GM12878 (cell line): ENCODE measurements at regions not wholly inside any gene's neighbourhood (a gene's known extent, or its start where the extent isn't known, plus 50 kb on each side); places are given as distances from the start of the nearest gene placed in this dataset.

Source experiments
- ATAC-seq: fragments of 200-7000 bp; cut with Tn5 transposase; 3 replicates; pipeline ENCODE4 v1.9.1; 2020; ENCODE audit warnings: mild to moderate bottlenecking, moderate library complexity
- BruUV-seq: library from RNA; stranded (reverse); fragments of 400-500 nt; replicated peaks from 2 replicates; lab custom pipeline; 2021; lab: Mats Ljungman, UMichigan
- CTCF ChIA-PET: fragments of 300-600 bp; sonication (Branson Sonifier 250); formaldehyde crosslinking; extraction: SDS; loops from one replicate; lab custom pipeline; 2021; ENCODE audit warnings: inconsistent platforms; lab: Yijun Ruan, JAX
- POLR2A ChIA-PET: fragments of 350-600 bp; formaldehyde crosslinking; extraction: SDS; loops from one replicate; lab custom pipeline; 2021; ENCODE audit warnings: inconsistent platforms; lab: Charles Lee
- RAD21 ChIA-PET: fragments of 300-600 bp; sonication (Branson Sonifier 250); formaldehyde crosslinking; loops from one replicate; lab custom pipeline; 2023; ENCODE audit warnings: antibody characterized with exemption; ENCODE audit not compliant: unreplicated experiment; lab: Charles Lee
- SMC1A ChIA-PET: fragments of 300-600 bp; sonication (Branson Sonifier 250); formaldehyde crosslinking; loops from one replicate; lab custom pipeline; 2023; ENCODE audit not compliant: unreplicated experiment, uncharacterized antibody; lab: Charles Lee
- DNase-seq: peaks from one replicate; pipeline ENCODE4 v3.0.0-alpha.2; 2011; ENCODE audit warnings: low read depth, low spot score
- FAIRE-seq: peaks from 3 replicates; lab custom pipeline; 2011; peaks lifted over from hg19 to GRCh38; lab: Jason Lieb, UNC
- H2AFZ ChIP-seq: 2 replicates; pipeline ENCODE4 v1.6.0; 2011; ENCODE audit warnings: low read depth, low read length, control low read depth; ENCODE audit not compliant: control insufficient read depth
- H3K27ac ChIP-seq: 2 replicates; pipeline ENCODE4 v1.5.1; 2011; ENCODE audit warnings: control low read depth; ENCODE audit not compliant: control insufficient read depth, insufficient read depth
- H3K27me3 ChIP-seq, 2 experiments: replicated peaks in 1 of 2; 2 replicates each; pipeline versions ENCODE4 v1.6.0 to v1.6.1; 2011; ENCODE audit warnings: low read length in 1 of 2; ENCODE audit not compliant: control insufficient read depth in 2 of 2, insufficient read depth in 2 of 2
- H3K36me3 ChIP-seq, 2 experiments: 2 replicates each; pipeline ENCODE4 v1.5.1; 2011; ENCODE audit warnings: low read length in 1 of 2; ENCODE audit not compliant: control insufficient read depth in 2 of 2, insufficient read depth in 2 of 2
- H3K4me1 ChIP-seq: 2 replicates; pipeline ENCODE4 v1.6.1; 2011; ENCODE audit warnings: mild to moderate bottlenecking, low read length, moderate library complexity, mixed read lengths; ENCODE audit not compliant: control insufficient read depth, insufficient read depth
- H3K4me2 ChIP-seq: 2 replicates; pipeline ENCODE4 v1.6.0; 2011; ENCODE audit warnings: control low read depth; ENCODE audit not compliant: control insufficient read depth, insufficient read depth
- H3K4me3 ChIP-seq: fragments of 200-600 bp; sonication (generic); 2 replicates; pipeline ENCODE4 v1.5.1; 2016
- H3K79me2 ChIP-seq: 2 replicates; pipeline ENCODE4 v1.6.0; 2011; ENCODE audit warnings: low read length; ENCODE audit not compliant: control insufficient read depth, insufficient read depth
- H3K9ac ChIP-seq: 2 replicates; pipeline ENCODE4 v1.8.0; 2011; ENCODE audit warnings: low read length, control low read depth, mixed read lengths; ENCODE audit not compliant: control insufficient read depth, insufficient read depth
- H3K9me3 ChIP-seq: replicated peaks from 3 replicates; pipeline ENCODE4 v1.5.1; 2011; ENCODE audit warnings: mild to moderate bottlenecking, low read length; ENCODE audit not compliant: control insufficient read depth, insufficient read depth
- H4K20me1 ChIP-seq: 2 replicates; pipeline ENCODE4 v1.6.0; 2011; ENCODE audit not compliant: control insufficient read depth, insufficient read depth
- ATF3 ChIP-seq: IDR thresholded peaks from 2 replicates; pipeline ENCODE4 v1.6.1; 2011; ENCODE audit warnings: low read depth, mild to moderate bottlenecking, low read length, moderate library complexity, borderline replicate concordance; ENCODE audit errors: extremely low read depth
- ATF7 ChIP-seq: fragments of 450-650 bp; IDR thresholded peaks from 2 replicates; pipeline ENCODE4 v1.6.1; 2016; ENCODE audit warnings: low read depth, mild to moderate bottlenecking
- BCL3 ChIP-seq: IDR thresholded peaks from 2 replicates; pipeline ENCODE4 v1.6.1; 2011; ENCODE audit warnings: borderline replicate concordance, low read depth, mild to moderate bottlenecking, moderate library complexity, low read length; ENCODE audit not compliant: insufficient read depth, poor library complexity, severe bottlenecking
- CHD4 ChIP-seq: fragments of 200-600 bp; sonication (generic); IDR thresholded peaks from 2 replicates; pipeline ENCODE4 v1.6.1; 2016; ENCODE audit warnings: mild to moderate bottlenecking
- E2F4 ChIP-seq: IDR thresholded peaks from 2 replicates; pipeline ENCODE4 v1.6.1; 2012; ENCODE audit warnings: low read depth, low read length, improper control_type of control experiment
- EP300 ChIP-seq, 2 experiments: fragments of 150-350 bp in 1 of 2; IDR thresholded peaks; 2 replicates each; pipeline ENCODE4 v1.6.1; 2011 to 2012; ENCODE audit warnings: low read depth in 2 of 2, low read length in 2 of 2, borderline replicate concordance in 1 of 2, improper control_type of control experiment in 1 of 2, inconsistent platforms in 1 of 2; ENCODE audit not compliant: control insufficient read depth in 1 of 2
- MTA3 ChIP-seq: IDR thresholded peaks from 2 replicates; pipeline ENCODE4 v1.6.1; 2012; ENCODE audit warnings: low read length, inconsistent platforms, borderline replicate concordance
- NKRF ChIP-seq: fragments of 450-650 bp; conservative IDR thresholded peaks from 2 replicates; pipeline ENCODE4 v1.6.1; 2017; ENCODE audit warnings: mild to moderate bottlenecking, moderate library complexity
- PKNOX1 ChIP-seq: fragments of 450-650 bp; IDR thresholded peaks from 2 replicates; pipeline ENCODE4 v1.6.1; 2016; ENCODE audit warnings: mild to moderate bottlenecking
- POU2F2 ChIP-seq: IDR thresholded peaks from 3 replicates; pipeline ENCODE4 v1.6.1; 2011; ENCODE audit warnings: low read depth, mild to moderate bottlenecking, low read length, borderline replicate concordance
- USF1 ChIP-seq: IDR thresholded peaks from 2 replicates; pipeline ENCODE4 v1.6.1; 2011; ENCODE audit warnings: borderline replicate concordance, low read depth, mild to moderate bottlenecking, moderate library complexity, mixed read lengths, low read length; ENCODE audit not compliant: insufficient read depth; ENCODE audit errors: extremely low read length
- ZBTB11 ChIP-seq: fragments of 450-650 bp; formaldehyde crosslinking; IDR thresholded peaks from 2 replicates; pipeline ENCODE4 v1.5.0; 2022; ENCODE audit warnings: mild to moderate bottlenecking, missing genetic modification characterization
- WGBS: methylation state at CpG from one replicate; pipeline ENCODE4 v1.1.6; 2016; ENCODE audit warnings: low lambda C conversion rate; ENCODE audit not compliant: insufficient replicate concordance, insufficient coverage; ENCODE audit errors: missing lambda C conversion rate; 5-methylcytosine and 5-hydroxymethylcytosine counted together
- in situ Hi-C: fragments of 300-500 bp; cut with MboI; formaldehyde crosslinking; loops from 9 replicates; pipeline ENCODE4 v1.14.3; 2018; ENCODE audit warnings: mixed read lengths
- intact Hi-C: fragments of 100-400 bp; cut with micrococcal nuclease; formaldehyde crosslinking; loops from one replicate; pipeline ENCODE4 v1.14.2; 2022; ENCODE audit not compliant: unreplicated experiment

GRCh38 chr5:162514116-162514515, 446.5 kb downstream of the GABRG2 start:
- in situ Hi-C loops: no loop called here
- no peak overlapping the region for H3K27ac ChIP-seq

More at GRCh38 chr5:162514116-162514515, 446.5 kb downstream of the GABRG2 start:
- FAIRE-seq (no peak), ATAC-seq (no peak), DNase-seq (no peak)
- SMC1A ChIA-PET: no interaction called here
- no TSS peak for BruUV-seq
- no peak for TF ChIP-seq NKRF
- no peak for TF ChIP-seq MTA3
- no peak for TF ChIP-seq EP300 (IDR thresholded peaks at IDR 0.05; ENCODE audit: borderline replicate concordance in 1 of 2, control insufficient read depth in 1 of 2, low read depth in 2 of 2, low read length in 2 of 2)
- no peak for TF ChIP-seq ZBTB11 (CRISPR knock-in tag)
- no peak for TF ChIP-seq ATF7
- TF ChIP-seq PKNOX1: no peak
- no peak for TF ChIP-seq POU2F2
- no peak for TF ChIP-seq USF1
- TF ChIP-seq CHD4: no peak
- no peak for TF ChIP-seq BCL3
- no peak for TF ChIP-seq E2F4
- no peak for TF ChIP-seq ATF3
- CTCF ChIA-PET: interaction anchor here (0.7 kb wide), 1 partner anchor 792 kb away, joined by 4 read pairs; no protein-coding TSS in a partner anchor
- Histone ChIP-seq H4K20me1 (no peaks in the 10 kb centered on the region), H3K4me2 (no peak overlapping the region), H3K36me3 (no peaks in the 10 kb centered on the region), H3K9ac (no peak overlapping the region), H3K4me3 (no peak overlapping the region), H3K4me1 (no peaks in the 10 kb centered on the region), H3K79me2 (no peaks in the 10 kb centered on the region), H3K9me3 (no peaks in the 10 kb centered on the region), H2AFZ (no peak overlapping the region), H3K27me3 (no peaks in the 10 kb centered on the region)
- RAD21 ChIA-PET: no interaction called here
- WGBS: 0% methylated on average over 2 of the region's 2 CpGs
- intact Hi-C loops: no loop called here
- POLR2A ChIA-PET: no interaction called here
